HCT116 (cell line): ENCODE measurements at regions not wholly inside any gene's neighbourhood (a gene's known extent, or its start where the extent isn't known, plus 50 kb on each side); places are given as distances from the start of the nearest gene placed in this dataset.

Experiments used
- ATAC-seq: fragments of 200-7000 bp; cut with Tn5 transposase; 2 replicates; pipeline ENCODE4 v1.9.1; 2020; ENCODE audit warnings: mild to moderate bottlenecking, moderate library complexity
- BruUV-seq: library from RNA; stranded (reverse); fragments of 400-500 nt; replicated peaks from 2 replicates; lab custom pipeline; 2021; lab: Mats Ljungman, UMichigan
- CTCF ChIA-PET: fragments of 300-600 bp; sonication (Branson Sonifier 250); formaldehyde crosslinking; loops from one replicate; lab custom pipeline; 2021; ENCODE audit warnings: antibody characterized with exemption; lab: Charles Lee
- POLR2A ChIA-PET: fragments of 300-600, 350-600 bp; sonication (Branson Sonifier 250); formaldehyde crosslinking; loops from one replicate; lab custom pipeline; 2021; ENCODE audit warnings: antibody characterized with exemption; lab: Charles Lee
- RAD21 ChIA-PET, 2 experiments: fragments of 300-600 bp; sonication (Branson Sonifier 250); formaldehyde crosslinking; loops; one replicate each; lab custom pipeline; 2023; ENCODE audit warnings: low total read pairs in 2 of 2; ENCODE audit not compliant: uncharacterized antibody in 2 of 2, unreplicated experiment in 2 of 2, low non-redundant PET in 1 of 2; lab: Charles Lee
- DNase-seq: peaks from one replicate; pipeline ENCODE4 v3.0.0-alpha.2; 2010; ENCODE audit warnings: low read depth, low spot score
- H2AFZ ChIP-seq: fragments of 200-600 bp; shearing (Covaris generic), sonication (generic); 2 replicates; pipeline ENCODE4 v1.6.1; 2017; ENCODE audit warnings: low read depth, mixed run types, mixed read lengths, antibody characterized with exemption, low read length; ENCODE audit not compliant: poor library complexity, severe bottlenecking
- H3K27ac ChIP-seq: 2 replicates; pipeline ENCODE4 v1.5.1; 2012; ENCODE audit warnings: low read depth, low read length
- H3K27me3 ChIP-seq: fragments of 200-600 bp; sonication (generic); 2 replicates; pipeline ENCODE4 v1.6.1; 2016; ENCODE audit warnings: mixed run types, low read length, mixed read lengths; ENCODE audit not compliant: insufficient read depth
- H3K36me3 ChIP-seq, 2 experiments: fragments of 200-500 bp in 1 of 2; fragments of 200-600 bp in 1 of 2; sonication (Bioruptor generic) in 1 of 2; sonication (generic) in 1 of 2; 2 replicates each; pipeline versions ENCODE4 v1.5.1 to v1.6.1; 2014 to 2016; ENCODE audit warnings: low read length in 2 of 2, inconsistent platforms in 1 of 2, mixed read lengths in 1 of 2, mixed run types in 1 of 2; ENCODE audit not compliant: insufficient read depth in 2 of 2, control insufficient read depth in 1 of 2
- H3K4me1 ChIP-seq, 2 experiments: fragments of 200-600 bp in 1 of 2; sonication (generic) in 1 of 2; 2 replicates each; pipeline versions ENCODE4 v1.5.1 to v1.6.1; 2012 to 2017; ENCODE audit warnings: low read length in 2 of 2, inconsistent platforms in 1 of 2, mild to moderate bottlenecking in 1 of 2, mixed read lengths in 1 of 2, mixed run types in 1 of 2, moderate library complexity in 1 of 2; ENCODE audit not compliant: insufficient read depth in 2 of 2, control insufficient read depth in 1 of 2
- H3K4me2 ChIP-seq: fragments of 200-600 bp; sonication (generic); 2 replicates; pipeline ENCODE4 v1.6.1; 2017; ENCODE audit warnings: mixed run types, low read length, mixed read lengths
- H3K4me3 ChIP-seq, 2 experiments: fragments of 200-600 bp in 1 of 2; sonication (generic) in 1 of 2; replicated peaks in 1 of 2; 2 replicates each; pipeline ENCODE4 v1.5.1; 2011 to 2016; ENCODE audit warnings: low read length in 2 of 2, control low read depth in 1 of 2, low read depth in 1 of 2, mild to moderate bottlenecking in 1 of 2, mixed read lengths in 1 of 2, mixed run types in 1 of 2
- H3K79me2 ChIP-seq: fragments of 200-600 bp; sonication (generic); 2 replicates; pipeline ENCODE4 v1.6.1; 2017; ENCODE audit warnings: mild to moderate bottlenecking, mixed run types, low read length, moderate library complexity, mixed read lengths; ENCODE audit not compliant: insufficient read depth
- H3K9ac ChIP-seq: fragments of 200-600 bp; sonication (generic); 2 replicates; pipeline ENCODE4 v1.6.1; 2016; ENCODE audit warnings: low read length, mixed read lengths
- H3K9me2 ChIP-seq: fragments of 200-600 bp; sonication (generic), shearing (Covaris generic); 2 replicates; pipeline ENCODE4 v1.6.1; 2017; ENCODE audit warnings: mixed run types, mild to moderate bottlenecking, moderate library complexity; ENCODE audit not compliant: insufficient read depth
- H3K9me3 ChIP-seq, 2 experiments: fragments of 200-500 bp in 1 of 2; fragments of 200-600 bp in 1 of 2; sonication (Bioruptor generic) in 1 of 2; sonication (generic) in 1 of 2; 2 replicates each; pipeline ENCODE4 v1.6.1; 2014 to 2017; ENCODE audit warnings: low read length in 2 of 2, mixed read lengths in 2 of 2, inconsistent platforms in 1 of 2, low read depth in 1 of 2, mild to moderate bottlenecking in 1 of 2, mixed run types in 1 of 2, moderate library complexity in 1 of 2; ENCODE audit not compliant: control insufficient read depth in 1 of 2, insufficient read depth in 1 of 2
- H4K20me1 ChIP-seq: fragments of 200-600 bp; sonication (generic), shearing (Covaris generic); 2 replicates; pipeline ENCODE4 v1.6.1; 2017; ENCODE audit warnings: mixed run types, mild to moderate bottlenecking, moderate library complexity; ENCODE audit not compliant: insufficient read depth
- CEBPB ChIP-seq: IDR thresholded peaks from 2 replicates; pipeline ENCODE4 v1.6.1; 2012; ENCODE audit warnings: low read depth
- CTCF ChIP-seq, 3 experiments: fragments of 200-600 bp in 1 of 3; sonication (generic) in 1 of 3; IDR thresholded peaks in 2 of 3; conservative IDR thresholded peaks in 1 of 3; 2 replicates each; pipeline ENCODE4 v1.5.1; 2012 to 2017; ENCODE audit warnings: low read depth in 2 of 3, low read length in 2 of 3, antibody characterized with exemption in 1 of 3, borderline replicate concordance in 1 of 3, control low read depth in 1 of 3, mild to moderate bottlenecking in 1 of 3, mixed read lengths in 1 of 3, mixed run types in 1 of 3, moderate library complexity in 1 of 3; ENCODE audit not compliant: insufficient read depth in 1 of 3
- EGR1 ChIP-seq: IDR thresholded peaks from 2 replicates; pipeline ENCODE4 v1.6.1; 2012; ENCODE audit warnings: low read depth
- MAX ChIP-seq: IDR thresholded peaks from 2 replicates; pipeline ENCODE4 v1.6.1; 2012
- POLR2A ChIP-seq: IDR thresholded peaks from 2 replicates; pipeline ENCODE4 v1.7.0; 2011; ENCODE audit warnings: borderline replicate concordance; ENCODE audit not compliant: insufficient read depth, insufficient read length; ENCODE audit errors: extremely low read depth
- POLR2AphosphoS5 ChIP-seq: IDR thresholded peaks from 2 replicates; pipeline ENCODE4 v1.6.1; 2011; ENCODE audit warnings: mild to moderate bottlenecking, low read depth, low read length, moderate library complexity
- SP1 ChIP-seq: IDR thresholded peaks from 2 replicates; pipeline ENCODE4 v1.6.1; 2012; ENCODE audit warnings: low read depth
- SRF ChIP-seq: IDR thresholded peaks from 2 replicates; pipeline ENCODE4 v1.6.1; 2012; ENCODE audit warnings: low read depth
- TCF7L2 ChIP-seq: IDR thresholded peaks from 2 replicates; pipeline ENCODE4 v1.7.0; 2011; ENCODE audit warnings: borderline replicate concordance, inconsistent platforms; ENCODE audit not compliant: insufficient read depth, insufficient read length; ENCODE audit errors: extremely low read depth
- ZFX ChIP-seq: fragments of 450-650 bp; IDR thresholded peaks from 2 replicates; pipeline ENCODE4 v1.6.1; 2017
- intact Hi-C: fragments of 100-400 bp; cut with micrococcal nuclease; formaldehyde crosslinking; loops from 2 replicates; pipeline ENCODE4 v1.10.0; 2022

DNA sequence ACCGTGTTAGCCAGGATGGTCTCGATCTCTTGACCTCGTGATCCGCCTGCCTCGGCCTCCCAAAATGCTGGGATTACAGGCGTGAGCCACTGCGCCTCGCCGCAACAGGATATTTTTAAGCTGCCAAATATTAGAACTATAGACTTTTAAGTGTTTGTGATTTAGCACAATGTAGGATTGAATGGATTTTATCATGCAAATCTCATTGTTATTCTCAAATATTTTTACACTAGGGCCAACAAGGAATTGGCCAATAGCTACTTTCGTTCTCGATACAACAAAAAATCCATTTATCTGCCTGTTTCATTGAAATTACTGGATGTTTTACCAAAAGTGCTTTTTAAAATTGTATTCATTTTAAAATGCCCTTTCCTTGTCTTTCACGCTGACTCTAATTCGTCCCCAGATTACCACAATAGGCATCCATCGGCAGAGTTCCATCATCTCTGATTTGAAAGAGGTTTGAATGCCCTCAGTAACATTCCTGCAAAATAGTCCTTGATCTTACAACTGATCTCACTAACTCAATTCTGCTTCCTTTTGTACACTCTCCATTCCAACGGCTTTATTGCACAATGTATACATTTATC lies 99.6 kb upstream of the ROBO2 start:
- Histone ChIP-seq H2AFZ (no peak overlapping the region), H3K27ac (no peak overlapping the region), H3K27me3 (no peaks in the 10 kb centered on the region), H3K9ac (no peak overlapping the region), H4K20me1 (no peaks in the 10 kb centered on the region), H3K4me2 (no peak overlapping the region), H3K9me2 (no peaks in the 10 kb centered on the region), H3K79me2 (no peaks in the 10 kb centered on the region), H3K4me1 (no peaks in the 10 kb centered on the region), H3K36me3 (no peaks in the 10 kb centered on the region), H3K9me3 (peaks cover 0 to 10% of the 10 kb centered on the region in 2 experiments; a peak in 2 of 4 replicates), H3K4me3 (no peak overlapping the region)
- RAD21 ChIA-PET: no interaction called here
- no peak for DNase-seq
- BruUV-seq: no TSS peak
- CTCF ChIA-PET: no interaction called here
- no peak for ATAC-seq
- intact Hi-C loops: no loop called here
- POLR2A ChIA-PET: no interaction called here
- no peak for TF ChIP-seq SRF
- TF ChIP-seq TCF7L2: no peak
- no peak for TF ChIP-seq ZFX
- TF ChIP-seq POLR2A: no peak
- no peak for TF ChIP-seq EGR1
- no peak for TF ChIP-seq POLR2AphosphoS5
- no peak for TF ChIP-seq MAX
- TF ChIP-seq CEBPB: no peak
- no peak for TF ChIP-seq SP1

- peaks cover under 1 to 8% of the 10 kb centered on the region in 2 experiments; a peak in 2 of 4 replicates for H3K9me3 ChIP-seq
- no peak overlapping the region for H3K27ac ChIP-seq
- H3K9me2 ChIP-seq: no peaks in the 10 kb centered on the region
- H2AFZ ChIP-seq: no peak overlapping the region
- no peak for TF ChIP-seq CTCF (IDR thresholded peaks at IDR 0.05 in 2 of 3, conservative IDR thresholded peaks at IDR 0.05 in 1 of 3; ENCODE audit: borderline replicate concordance in 1 of 3, insufficient read depth in 1 of 3, low read depth in 2 of 3, low read length in 2 of 3)
- no peak for TF ChIP-seq MAX
- TF ChIP-seq EGR1: no peak
- no TSS peak for BruUV-seq
- no peak overlapping the region for H3K4me3 ChIP-seq
- no peaks in the 10 kb centered on the region for H3K79me2 ChIP-seq
- ATAC-seq: no peak
- intact Hi-C loops: no loop called here
- no peaks in the 10 kb centered on the region for H3K4me1 ChIP-seq
- no peak for DNase-seq
- RAD21 ChIA-PET: no interaction called here
- no peaks in the 10 kb centered on the region for H3K27me3 ChIP-seq
- CTCF ChIA-PET: no interaction called here
- no peak overlapping the region for H3K9ac ChIP-seq
- H3K36me3 ChIP-seq: no peaks in the 10 kb centered on the region
- no peaks in the 10 kb centered on the region for H4K20me1 ChIP-seq
- H3K4me2 ChIP-seq: no peak overlapping the region
- POLR2A ChIA-PET: no interaction called here
Observed at GRCh38 chr3:76941376-76941775, 98.5 kb upstream of the ROBO2 start.
